Mammary epithelial cell (primary cell): ENCODE measurements at regions not wholly inside any gene's neighbourhood (a gene's known extent, or its start where the extent isn't known, plus 50 kb on each side); places are given as distances from the start of the nearest gene placed in this dataset.

ENCODE experiments used
- EZH2 ChIP-seq: IDR thresholded peaks from 2 replicates; pipeline ENCODE4 v1.6.1; 2012; ENCODE audit warnings: low read length, inconsistent platforms, borderline replicate concordance
- TF ChIP-seq, protein P1 (sequence below), 2 donors: IDR thresholded peaks in 1 of 2; conservative IDR thresholded peaks in 1 of 2; 2 replicates each; pipeline ENCODE4 v1.5.1; 2011 to 2012; ENCODE audit warnings: inconsistent platforms in 2 of 2, low read length in 2 of 2, mild to moderate bottlenecking in 2 of 2, control low read depth in 1 of 2, low read depth in 1 of 2; ENCODE audit not compliant: insufficient read depth in 1 of 2; ENCODE audit errors: extremely low read depth in 1 of 2

DNA sequence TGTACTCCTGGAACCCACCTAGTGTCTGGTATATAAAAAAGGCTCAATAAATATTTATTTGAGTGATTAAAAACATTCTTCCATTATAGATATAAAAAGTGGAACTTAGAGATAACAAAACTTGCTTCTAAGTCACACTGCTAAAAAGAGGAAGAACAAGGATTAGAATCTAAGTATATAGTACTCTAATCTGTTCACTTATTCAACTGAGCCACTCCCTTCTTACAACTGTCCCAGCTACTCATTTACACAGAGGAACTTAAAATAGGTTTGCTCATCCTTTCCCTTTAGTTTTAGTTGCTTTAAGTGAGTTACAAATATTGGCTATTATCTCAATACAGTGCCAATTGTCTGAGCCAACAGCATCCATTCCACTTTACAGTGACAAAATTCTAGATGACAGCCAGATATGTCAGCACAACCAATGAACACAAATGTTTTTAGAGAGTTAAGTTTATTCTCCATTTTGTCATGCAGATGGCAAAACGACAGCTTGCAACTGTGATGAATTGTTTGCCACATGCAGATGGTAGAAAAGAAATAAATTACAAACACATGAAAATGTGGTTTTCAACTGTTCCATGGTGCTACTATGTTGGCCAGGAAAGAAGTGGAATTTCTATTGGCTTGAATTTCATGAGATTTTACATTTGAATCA is 280.7 kb upstream of the ZC3H15 start:
- TF ChIP-seq, protein P1, sequence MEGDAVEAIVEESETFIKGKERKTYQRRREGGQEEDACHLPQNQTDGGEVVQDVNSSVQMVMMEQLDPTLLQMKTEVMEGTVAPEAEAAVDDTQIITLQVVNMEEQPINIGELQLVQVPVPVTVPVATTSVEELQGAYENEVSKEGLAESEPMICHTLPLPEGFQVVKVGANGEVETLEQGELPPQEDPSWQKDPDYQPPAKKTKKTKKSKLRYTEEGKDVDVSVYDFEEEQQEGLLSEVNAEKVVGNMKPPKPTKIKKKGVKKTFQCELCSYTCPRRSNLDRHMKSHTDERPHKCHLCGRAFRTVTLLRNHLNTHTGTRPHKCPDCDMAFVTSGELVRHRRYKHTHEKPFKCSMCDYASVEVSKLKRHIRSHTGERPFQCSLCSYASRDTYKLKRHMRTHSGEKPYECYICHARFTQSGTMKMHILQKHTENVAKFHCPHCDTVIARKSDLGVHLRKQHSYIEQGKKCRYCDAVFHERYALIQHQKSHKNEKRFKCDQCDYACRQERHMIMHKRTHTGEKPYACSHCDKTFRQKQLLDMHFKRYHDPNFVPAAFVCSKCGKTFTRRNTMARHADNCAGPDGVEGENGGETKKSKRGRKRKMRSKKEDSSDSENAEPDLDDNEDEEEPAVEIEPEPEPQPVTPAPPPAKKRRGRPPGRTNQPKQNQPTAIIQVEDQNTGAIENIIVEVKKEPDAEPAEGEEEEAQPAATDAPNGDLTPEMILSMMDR (conservative IDR thresholded peaks at IDR 0.05 in 1 of 2, IDR thresholded peaks at IDR 0.05 in 1 of 2; ENCODE audit: extremely low read depth in 1 of 2, insufficient read depth in 1 of 2, low read depth in 1 of 2, low read length in 2 of 2) = no peak
- TF ChIP-seq EZH2 = no peak
